ENCODE measurements at regions not wholly inside any gene's neighbourhood (a gene's known extent, or its start where the extent isn't known, plus 50 kb on each side); places are given as distances from the start of the nearest gene placed in this dataset.

- H3K4me3 ChIP-seq (ENCODE audit: low read depth, low read length), result no peak overlapping the region
- TF ChIP-seq, protein P1, sequence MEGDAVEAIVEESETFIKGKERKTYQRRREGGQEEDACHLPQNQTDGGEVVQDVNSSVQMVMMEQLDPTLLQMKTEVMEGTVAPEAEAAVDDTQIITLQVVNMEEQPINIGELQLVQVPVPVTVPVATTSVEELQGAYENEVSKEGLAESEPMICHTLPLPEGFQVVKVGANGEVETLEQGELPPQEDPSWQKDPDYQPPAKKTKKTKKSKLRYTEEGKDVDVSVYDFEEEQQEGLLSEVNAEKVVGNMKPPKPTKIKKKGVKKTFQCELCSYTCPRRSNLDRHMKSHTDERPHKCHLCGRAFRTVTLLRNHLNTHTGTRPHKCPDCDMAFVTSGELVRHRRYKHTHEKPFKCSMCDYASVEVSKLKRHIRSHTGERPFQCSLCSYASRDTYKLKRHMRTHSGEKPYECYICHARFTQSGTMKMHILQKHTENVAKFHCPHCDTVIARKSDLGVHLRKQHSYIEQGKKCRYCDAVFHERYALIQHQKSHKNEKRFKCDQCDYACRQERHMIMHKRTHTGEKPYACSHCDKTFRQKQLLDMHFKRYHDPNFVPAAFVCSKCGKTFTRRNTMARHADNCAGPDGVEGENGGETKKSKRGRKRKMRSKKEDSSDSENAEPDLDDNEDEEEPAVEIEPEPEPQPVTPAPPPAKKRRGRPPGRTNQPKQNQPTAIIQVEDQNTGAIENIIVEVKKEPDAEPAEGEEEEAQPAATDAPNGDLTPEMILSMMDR (IDR thresholded peaks at IDR 0.05; ENCODE audit: insufficient read depth, low read depth, low read length, missing control alignments), result no peak
- DNase-seq (ENCODE audit: low read depth), result no peak
Observed at GRCh38 chr4:38233727-38234480, 273.7 kb downstream of the PTTG2 start.

- TF ChIP-seq, protein P1 (IDR thresholded peaks at IDR 0.05; ENCODE audit: insufficient read depth, low read depth, low read length, missing control alignments), result no peak
- no peak overlapping the region for H3K4me3 ChIP-seq (ENCODE audit: low read depth, low read length)
- no peak for DNase-seq (ENCODE audit: low read depth)
Observed at GRCh38 chr4:38235354-38235753, 275.2 kb downstream of the PTTG2 start.

DNA sequence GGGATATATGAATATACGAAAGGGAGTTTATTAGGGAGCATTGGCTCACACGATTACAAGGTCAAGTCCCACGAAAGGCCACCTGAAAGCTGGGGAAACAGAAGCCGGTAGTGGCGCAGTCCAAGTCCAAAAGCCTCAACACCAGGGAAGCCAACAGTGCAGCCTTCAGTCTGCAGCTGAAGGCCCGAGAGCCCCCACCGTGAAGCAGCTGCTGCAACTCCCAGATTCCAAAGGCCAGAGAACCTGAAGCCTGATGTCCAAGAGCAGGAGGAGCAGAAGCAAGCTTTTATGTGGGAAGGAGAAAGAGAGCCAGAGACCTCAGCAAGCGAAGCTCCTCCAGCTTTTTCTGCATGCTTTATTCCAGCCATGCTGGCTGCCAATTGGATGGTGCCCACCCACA is 275.8 kb downstream of the PTTG2 start:
- DNase-seq (ENCODE audit: low read depth), result no peak
- TF ChIP-seq, protein P1 (IDR thresholded peaks at IDR 0.05; ENCODE audit: insufficient read depth, low read depth, low read length, missing control alignments), result no peak
- H3K4me3 ChIP-seq (ENCODE audit: low read depth, low read length), result no peak overlapping the region

DNA sequence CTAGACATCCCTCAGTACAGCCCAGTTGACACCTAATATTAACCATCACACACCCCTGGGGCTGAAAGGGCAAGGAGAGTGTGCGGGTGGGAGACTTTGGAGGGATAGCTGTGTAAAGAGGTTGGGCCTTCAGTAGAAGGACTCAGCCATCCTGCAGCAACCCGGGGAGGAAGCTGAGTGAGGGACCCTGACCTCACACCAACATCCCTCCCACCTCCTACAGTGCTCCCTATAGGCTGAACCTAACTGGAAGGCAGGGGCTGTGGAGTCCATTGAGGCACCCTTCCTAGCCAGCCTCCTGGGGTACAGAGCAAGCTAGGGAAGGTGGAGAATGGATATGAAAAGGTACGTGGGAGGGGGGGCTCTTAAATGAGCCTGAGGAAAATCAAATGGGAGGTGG is 276.3 kb downstream of the PTTG2 start:
- TF ChIP-seq, protein P1 (IDR thresholded peaks at IDR 0.05; ENCODE audit: insufficient read depth, low read depth, low read length, missing control alignments), result no peak
- no peak overlapping the region for H3K4me3 ChIP-seq (ENCODE audit: low read depth, low read length)
- DNase-seq (ENCODE audit: low read depth), result no peak

GRCh38 chr4:38237139-38237538 is 276.9 kb downstream of the PTTG2 start:
- TF ChIP-seq, protein P1 (IDR thresholded peaks at IDR 0.05; ENCODE audit: insufficient read depth, low read depth, low read length, missing control alignments), result no peak
- H3K4me3 ChIP-seq (ENCODE audit: low read depth, low read length), result no peak overlapping the region
- no peak for DNase-seq (ENCODE audit: low read depth)

GRCh38 chr4:38241541-38241940 is 281.3 kb downstream of the PTTG2 start:
- TF ChIP-seq, protein P1 (IDR thresholded peaks at IDR 0.05; ENCODE audit: insufficient read depth, low read depth, low read length, missing control alignments), result no peak
- H3K4me3 ChIP-seq (ENCODE audit: low read depth, low read length), result no peak overlapping the region
- DNase-seq (ENCODE audit: low read depth), result no peak

DNA sequence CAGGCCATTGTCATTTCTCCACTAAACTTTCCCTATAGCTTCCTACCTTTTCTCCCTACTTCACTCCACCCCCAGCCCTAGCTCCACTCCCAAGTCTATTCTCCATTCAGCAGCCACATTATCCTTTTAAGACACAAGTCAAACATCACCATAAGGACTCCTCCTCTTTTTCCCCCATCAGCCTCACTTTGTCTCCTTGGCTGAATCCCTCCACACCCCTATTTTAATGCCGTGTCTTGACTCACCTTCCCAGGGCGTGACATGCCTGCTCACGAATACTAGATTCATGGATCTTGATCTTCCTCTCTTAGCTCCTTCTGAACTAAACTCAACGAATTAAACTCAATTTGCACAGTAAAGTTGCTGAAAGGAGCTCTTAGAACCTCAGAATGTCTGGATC is 281.9 kb downstream of the PTTG2 start:
- TF ChIP-seq, protein P1 (IDR thresholded peaks at IDR 0.05; ENCODE audit: insufficient read depth, low read depth, low read length, missing control alignments), result no peak
- no peak for DNase-seq (ENCODE audit: low read depth)
- H3K4me3 ChIP-seq (ENCODE audit: low read depth, low read length), result no peak overlapping the region
